GM11168 (cell line): ENCODE measurements at regions not wholly inside any gene's neighbourhood (a gene's known extent, or its start where the extent isn't known, plus 50 kb on each side); places are given as distances from the start of the nearest gene placed in this dataset.
"Not testable (repeated sequence)": the region's sequence is repeated elsewhere in the genome, so short reads cannot be mapped to it uniquely, and the experiment has no call there.

Experiments used
- in situ Hi-C: fragments of 300-500 bp; cut with MboI; formaldehyde crosslinking; loops from one replicate; pipeline ENCODE4 v1.12.0; 2022; ENCODE audit warnings: low sequenced_read_pairs; ENCODE audit not compliant: unreplicated experiment

- in situ Hi-C loops = not testable (repeated sequence)
Observed at GRCh38 chr6:164076818-164077532, 662.5 kb downstream of the QKI start.

GRCh38 chr6:164075981-164076615, 661.6 kb downstream of the QKI start:
- in situ Hi-C loops = no loop called here

GRCh38 chr6:164072240-164072666, 657.7 kb downstream of the QKI start:
- in situ Hi-C loops = no loop called here

- in situ Hi-C loops = no loop called here
Observed at GRCh38 chr6:164069350-164069990, 655.0 kb downstream of the QKI start.

GRCh38 chr6:164068527-164068926, 654.0 kb downstream of the QKI start:
- in situ Hi-C loops = no loop called here

GRCh38 chr6:164066766-164067165, 652.2 kb downstream of the QKI start:
- in situ Hi-C loops = no loop called here

GRCh38 chr6:164066335-164066734, 651.8 kb downstream of the QKI start:
- in situ Hi-C loops = no loop called here

GRCh38 chr6:164063346-164063745, 648.8 kb downstream of the QKI start:
- in situ Hi-C loops = no loop called here

- in situ Hi-C loops = no loop called here
Observed at GRCh38 chr6:164062872-164063271, 648.4 kb downstream of the QKI start.

GRCh38 chr6:164057876-164058275, 643.4 kb downstream of the QKI start:
- in situ Hi-C loops = no loop called here

- in situ Hi-C loops = no loop called here
Observed at GRCh38 chr6:164051427-164051826, 636.9 kb downstream of the QKI start.

- in situ Hi-C loops = no loop called here
Observed at GRCh38 chr6:164049517-164049988, 635.0 kb downstream of the QKI start.

GRCh38 chr6:164048840-164049516, 634.5 kb downstream of the QKI start:
- in situ Hi-C loops = no loop called here

- in situ Hi-C loops = no loop called here
Observed at GRCh38 chr6:164045082-164045481, 630.6 kb downstream of the QKI start.

- in situ Hi-C loops = not testable (repeated sequence)
Observed at GRCh38 chr6:164043656-164044055, 629.1 kb downstream of the QKI start.

- in situ Hi-C loops = no loop called here
Observed at GRCh38 chr6:164042212-164042611, 627.7 kb downstream of the QKI start.

GRCh38 chr6:164040994-164041393, 626.5 kb downstream of the QKI start:
- in situ Hi-C loops = no loop called here

- in situ Hi-C loops = no loop called here
Observed at GRCh38 chr6:164039954-164040375, 625.4 kb downstream of the QKI start.

- in situ Hi-C loops = no loop called here
Observed at GRCh38 chr6:164037171-164037870, 622.8 kb downstream of the QKI start.

GRCh38 chr6:164035900-164036485, 621.5 kb downstream of the QKI start:
- in situ Hi-C loops = no loop called here
